ENCODE measurements at regions not wholly inside any gene's neighbourhood (a gene's known extent, or its start where the extent isn't known, plus 50 kb on each side); places are given as distances from the start of the nearest gene placed in this dataset.
"Not testable (repeated sequence)": the region's sequence is repeated elsewhere in the genome, so short reads cannot be mapped to it uniquely, and the experiment has no call there.

GRCh38 chr22:27073601-27074425 is 416.4 kb downstream of the MIAT start:
- no peak for DNase-seq

DNA sequence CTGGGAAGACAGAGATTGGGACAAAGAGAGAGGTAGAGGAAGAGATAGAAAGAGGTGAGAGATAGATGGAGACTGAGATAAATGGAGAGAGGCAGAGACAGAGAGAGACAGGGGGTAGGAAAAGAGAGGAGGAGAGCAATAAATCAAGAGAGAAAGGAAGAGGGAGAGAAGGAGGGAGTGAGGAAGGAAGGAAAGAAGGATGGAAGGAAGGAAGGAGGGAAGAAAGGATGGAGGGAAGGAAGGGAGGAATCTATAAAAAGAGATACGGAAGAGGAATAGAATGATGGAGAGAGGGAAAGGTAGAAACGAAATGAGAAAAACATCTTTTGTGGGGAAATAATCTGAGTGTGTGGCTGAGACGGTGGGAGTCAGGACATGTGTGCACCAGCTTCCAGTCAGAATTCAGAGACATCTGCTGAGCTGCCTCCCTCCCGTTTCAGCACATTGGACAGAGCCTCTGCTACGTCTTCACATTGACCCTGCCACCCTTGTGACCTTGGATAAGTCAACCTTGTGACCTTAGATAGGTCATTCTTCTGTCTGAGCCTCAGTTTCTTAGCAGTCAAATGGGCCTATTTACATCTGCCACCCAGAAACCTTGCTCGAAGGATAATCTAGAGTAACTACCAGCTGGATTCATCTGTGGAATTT is 417.8 kb downstream of the MIAT start:
- DNase-seq, result no peak

DNA sequence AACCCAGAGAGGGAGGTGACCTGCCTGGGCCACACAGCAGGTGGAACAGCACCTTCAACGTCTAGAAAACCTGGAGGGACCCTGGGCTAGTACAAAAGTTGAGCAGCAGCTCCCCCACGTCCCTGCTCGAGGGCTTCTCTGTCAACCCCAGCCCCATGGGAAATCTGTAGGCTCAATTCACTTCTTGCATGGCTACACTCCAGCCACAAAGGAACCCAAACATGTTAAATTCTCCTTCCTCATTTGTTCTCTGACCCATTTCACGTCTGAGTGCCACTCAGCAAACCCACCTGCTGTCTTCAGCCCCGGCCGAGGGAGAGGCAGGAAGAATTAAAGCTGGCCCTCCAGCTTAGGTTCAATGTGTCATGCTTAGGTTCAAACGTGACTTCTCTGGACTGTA is 418.5 kb downstream of the MIAT start:
- no peak for DNase-seq

GRCh38 chr22:27078064-27078463 is 420.7 kb downstream of the MIAT start:
- not testable (repeated sequence) for DNase-seq

- DNase-seq, result no peak
These were observed 422.7 kb downstream of the MIAT start for GRCh38 chr22:27080036-27080578.

DNA sequence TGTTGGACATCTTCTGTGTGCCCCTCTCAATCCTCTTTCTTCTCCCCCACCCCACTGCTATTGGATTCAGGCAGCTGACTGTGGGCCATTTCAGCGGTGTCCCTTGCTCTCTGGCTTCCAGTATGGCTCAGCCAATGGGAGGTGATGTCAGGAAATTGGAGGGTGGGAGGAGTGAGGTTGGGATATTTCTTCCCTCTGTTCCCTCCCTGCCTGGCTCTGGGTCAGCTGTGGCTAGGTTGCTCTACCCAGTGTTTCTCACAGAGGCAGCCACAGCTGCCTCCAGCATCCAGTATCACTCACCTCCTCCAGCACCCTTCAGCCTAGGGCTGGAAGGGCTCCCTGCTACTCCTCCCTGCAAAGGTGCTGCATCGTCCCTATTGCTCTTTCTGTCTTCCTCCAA is 423.5 kb downstream of the MIAT start:
- no peak for DNase-seq

DNA sequence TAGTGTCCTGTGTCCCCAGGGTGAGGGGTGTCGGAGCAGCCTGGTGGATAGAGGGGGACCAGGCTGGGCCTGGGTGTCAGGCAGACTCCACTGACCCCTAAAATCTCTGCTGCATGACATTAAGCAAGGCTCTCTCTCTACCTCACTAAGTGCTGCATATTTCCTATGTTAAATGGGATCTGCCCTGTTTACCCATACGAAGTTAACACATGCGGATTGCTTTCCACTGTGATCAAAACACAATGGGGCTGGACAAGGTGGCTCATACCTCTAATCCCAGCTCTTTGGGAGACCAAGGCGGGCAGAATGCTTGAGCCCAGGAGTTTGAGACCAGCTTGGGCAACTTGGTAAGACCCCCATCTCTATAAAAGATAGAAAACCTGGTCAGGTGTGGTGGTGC is 426.2 kb downstream of the MIAT start:
- DNase-seq, result no peak

GRCh38 chr22:27084130-27084529 is 426.7 kb downstream of the MIAT start:
- DNase-seq, result no peak

DNA sequence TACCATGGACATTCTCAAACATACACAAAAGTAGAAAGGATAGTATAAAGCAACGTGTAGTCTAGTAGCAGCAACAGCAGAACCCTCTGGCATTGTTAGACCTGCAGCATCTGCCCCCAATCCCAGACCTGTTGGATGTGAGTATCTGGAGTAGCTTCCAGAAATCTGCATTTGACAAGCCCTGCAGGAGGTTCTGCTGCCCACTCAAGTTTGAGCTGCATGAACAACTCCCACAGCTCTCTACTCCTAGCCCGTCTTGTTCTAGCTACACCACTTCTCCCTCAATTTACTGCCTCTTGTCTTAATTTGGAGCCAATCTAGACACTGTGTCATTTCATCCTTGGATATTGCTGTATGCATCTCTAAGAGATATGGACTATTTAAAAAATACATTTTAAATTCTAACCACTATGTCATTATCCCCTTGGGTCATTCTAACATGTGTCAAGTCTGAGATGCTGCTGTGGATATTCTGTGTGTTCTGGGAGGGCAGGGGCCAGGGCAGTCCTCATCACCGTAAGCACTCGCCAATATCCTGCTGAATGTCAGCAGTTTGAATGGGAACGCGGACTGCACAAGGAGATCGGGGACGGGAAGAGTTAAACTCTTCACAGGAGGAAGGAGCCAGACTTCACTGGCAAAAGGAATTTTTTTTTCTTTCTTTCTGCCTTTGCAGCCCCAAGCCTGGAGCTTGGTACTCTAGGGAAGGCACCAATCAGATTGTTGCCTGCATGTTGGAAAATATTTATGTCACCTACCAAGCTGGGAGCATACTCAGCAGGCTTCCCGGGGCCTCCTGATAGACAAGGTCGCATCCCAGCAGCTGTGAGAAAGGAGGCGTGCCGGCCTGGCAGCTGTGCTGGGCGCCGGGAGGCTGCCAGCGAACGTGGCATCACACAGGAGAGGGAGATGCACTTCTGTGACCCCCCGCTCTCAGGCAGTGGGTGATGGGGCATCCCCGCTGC is 429.0 kb downstream of the MIAT start:
- no peak for DNase-seq

- DNase-seq, result no peak
These were observed 429.7 kb downstream of the MIAT start for GRCh38 chr22:27087051-27087450.

DNA sequence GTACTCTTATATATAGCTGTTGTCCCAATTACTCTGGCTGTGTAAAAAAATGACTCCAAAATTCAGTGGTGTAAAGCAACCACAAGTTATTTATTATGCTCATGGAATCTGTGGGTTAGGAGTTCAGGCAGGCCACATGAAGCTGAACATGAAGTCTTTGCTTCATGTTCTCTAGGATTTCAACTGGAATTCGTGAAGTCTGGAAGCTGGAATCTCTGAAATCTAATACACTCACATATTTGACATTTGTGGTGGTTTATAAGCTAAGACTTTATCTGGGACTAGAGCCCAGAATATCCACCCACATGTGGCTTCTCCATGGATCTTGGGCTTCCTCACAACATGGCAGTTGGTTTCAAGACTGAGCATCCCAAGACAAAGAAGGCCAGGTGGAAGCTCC is 430.6 kb downstream of the MIAT start:
- DNase-seq, result no peak

- DNase-seq, result no peak
These were observed 431.9 kb downstream of the MIAT start for GRCh38 chr22:27089264-27089663.

DNA sequence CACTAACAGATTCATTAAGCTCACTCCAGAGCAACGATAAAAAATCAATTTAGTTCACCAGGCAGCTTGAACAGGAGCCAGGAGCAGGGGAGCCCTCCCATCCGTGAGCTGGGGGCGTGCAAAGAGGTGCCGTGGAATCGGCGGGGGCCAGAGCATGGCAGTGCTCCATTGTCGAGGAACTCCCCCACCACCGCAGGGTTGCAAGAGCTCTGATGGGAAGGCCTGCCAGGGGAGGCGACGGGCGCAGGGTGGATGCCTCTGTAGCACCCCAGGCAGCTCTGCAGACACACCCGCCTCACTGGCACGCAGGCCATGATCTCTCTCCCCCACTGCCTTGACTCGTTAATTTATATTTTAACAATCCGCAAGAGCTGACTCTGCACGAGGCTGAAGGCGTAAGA is 433.2 kb downstream of the MIAT start:
- DNase-seq, result no peak

GRCh38 chr22:27093422-27093821 is 436.0 kb downstream of the MIAT start:
- DNase-seq, result no peak

DNA sequence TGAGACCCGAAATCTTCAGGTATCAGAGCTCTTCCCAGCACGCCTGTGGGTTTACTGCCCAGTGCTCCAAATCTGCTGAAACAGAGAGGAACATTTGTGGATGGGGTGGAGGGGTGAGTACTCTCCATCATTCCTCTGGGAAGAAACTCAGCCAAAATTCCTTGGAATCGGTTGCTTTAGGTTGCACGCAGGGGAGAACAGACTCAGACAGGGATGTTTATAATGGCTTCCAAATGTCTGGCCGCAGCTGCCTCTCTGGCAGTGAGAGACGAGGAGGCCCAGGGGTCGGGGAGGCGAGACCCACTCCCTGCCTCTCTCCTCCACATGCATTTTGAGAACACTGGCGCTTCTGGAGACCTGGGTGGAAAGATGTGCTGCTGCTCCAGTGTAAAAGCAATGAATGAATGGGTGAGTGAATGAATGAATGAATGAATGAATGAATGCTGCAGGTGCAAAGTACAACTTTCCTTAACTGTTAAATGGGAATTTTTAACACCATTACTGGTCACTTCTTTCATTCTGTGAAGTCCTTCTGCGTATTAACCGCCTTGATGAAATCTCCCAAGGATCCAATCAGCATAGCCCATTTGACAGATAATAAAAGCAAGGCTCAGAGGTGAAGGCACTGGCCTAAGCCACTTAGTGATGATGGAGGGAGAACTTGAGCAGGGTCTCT is 437.4 kb downstream of the MIAT start:
- no peak for DNase-seq

- no peak for DNase-seq
These were observed 440.1 kb downstream of the MIAT start for GRCh38 chr22:27097506-27097905.

DNA sequence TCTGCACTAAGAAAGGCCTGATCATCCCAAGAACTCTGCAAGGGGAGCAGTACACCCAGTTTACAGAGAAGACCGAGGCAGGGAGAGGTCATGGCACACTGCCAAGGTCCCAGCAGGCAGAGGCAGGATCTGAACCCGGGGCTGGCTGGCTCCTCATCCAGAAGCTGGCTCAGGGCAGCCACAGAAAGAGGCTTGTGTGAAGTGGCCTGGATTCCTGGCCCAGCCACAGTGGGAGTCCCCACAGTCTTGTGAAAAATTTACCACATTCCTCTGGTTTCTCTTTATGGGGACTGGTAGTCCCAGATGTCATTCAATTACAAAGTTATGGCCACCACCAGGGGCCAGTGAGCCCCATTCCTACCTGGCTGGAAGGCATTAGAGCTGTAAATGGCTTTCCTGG is 440.5 kb downstream of the MIAT start:
- DNase-seq, result no peak

- DNase-seq, result no peak
These were observed 442.7 kb downstream of the MIAT start for GRCh38 chr22:27099946-27100722.

GRCh38 chr22:27100789-27101188 is 443.4 kb downstream of the MIAT start:
- no peak for DNase-seq

DNA sequence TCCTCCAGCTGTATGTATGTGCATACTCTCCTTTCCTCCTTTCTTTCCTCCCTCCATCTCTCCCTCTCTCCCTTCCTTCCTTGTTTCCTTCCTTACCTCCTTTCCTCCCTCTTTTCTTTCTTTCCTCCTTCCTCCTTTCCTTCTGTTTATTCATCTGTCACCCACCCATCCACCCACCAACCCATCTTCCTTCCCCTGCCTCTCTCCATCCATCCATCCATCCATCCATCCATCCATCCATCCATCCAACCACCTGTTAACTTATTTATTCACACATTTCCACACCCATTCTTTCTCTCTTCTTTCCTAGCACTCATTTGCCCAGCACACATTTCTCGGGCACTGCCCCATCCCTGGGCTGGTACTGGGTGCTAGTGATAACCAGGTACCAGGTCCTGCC is 443.9 kb downstream of the MIAT start:
- DNase-seq, result no peak

DNA sequence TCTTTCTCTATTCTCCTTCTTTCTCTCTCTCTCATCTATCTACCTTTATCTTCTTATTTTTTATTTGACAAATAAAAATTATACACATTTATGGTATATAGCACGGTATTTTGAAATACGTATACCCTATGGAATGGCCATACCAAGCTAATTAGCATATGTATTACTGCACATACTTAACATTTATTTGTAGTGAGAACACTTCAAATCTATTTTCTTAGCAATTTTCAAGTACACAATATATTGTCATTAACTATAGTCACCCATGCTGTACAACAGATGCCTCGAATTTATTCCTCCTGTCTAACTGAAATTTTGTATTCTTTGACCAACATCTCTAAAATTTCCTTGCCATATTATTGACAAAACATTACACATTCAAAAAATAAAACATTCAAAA is 447.1 kb downstream of the MIAT start:
- no peak for DNase-seq

Measured in NCI-H2081 treated with DMSO at 0.1 percent for 48 hours (cell line).